Muscle of arm (tissue), 1 donor: ENCODE measurements at regions not wholly inside any gene's neighbourhood (a gene's known extent, or its start where the extent isn't known, plus 50 kb on each side); places are given as distances from the start of the nearest gene placed in this dataset.
"Not testable (repeated sequence)": the region's sequence is repeated elsewhere in the genome, so short reads cannot be mapped to it uniquely, and the experiment has no call there.

ENCODE experiments used
- DNase-seq: peaks from one replicate; pipeline ENCODE4 v3.0.0-alpha.2; 2013

DNA sequence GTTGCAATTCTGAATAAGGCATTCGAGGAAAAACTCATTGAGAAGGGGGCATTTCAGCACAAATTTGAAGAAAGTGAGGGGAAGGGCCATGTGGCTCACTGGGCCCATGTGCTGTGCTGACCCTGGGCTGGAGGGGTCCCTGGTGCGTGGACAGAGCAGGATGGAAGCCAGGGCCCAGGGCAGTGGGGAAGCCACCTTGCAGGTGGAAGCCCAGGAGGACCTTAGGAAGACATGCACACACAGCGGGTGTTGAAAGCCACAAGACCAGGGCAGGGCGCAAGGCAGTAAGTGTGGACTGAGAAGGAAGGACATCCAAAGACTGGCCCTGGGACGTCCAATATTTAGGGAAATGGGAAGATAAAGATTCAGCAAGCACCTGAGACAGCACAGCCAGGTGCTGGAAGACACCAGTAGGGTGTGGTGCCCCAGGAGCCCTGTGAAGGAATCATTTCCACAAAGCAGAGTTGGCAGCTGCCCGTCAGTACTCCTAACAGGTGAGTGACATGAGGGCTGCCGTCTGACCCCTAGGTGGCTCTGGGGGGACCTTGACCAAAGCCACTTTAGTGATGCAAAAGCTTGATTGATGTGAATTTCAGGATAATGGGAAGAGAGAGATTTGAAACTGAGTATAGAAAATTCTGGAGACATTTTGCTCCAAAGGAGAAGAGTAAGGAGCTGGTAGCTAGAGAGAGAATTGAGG, 254.4 kb upstream of the EXOC2 start:
- DNase-seq, result no peak

DNA sequence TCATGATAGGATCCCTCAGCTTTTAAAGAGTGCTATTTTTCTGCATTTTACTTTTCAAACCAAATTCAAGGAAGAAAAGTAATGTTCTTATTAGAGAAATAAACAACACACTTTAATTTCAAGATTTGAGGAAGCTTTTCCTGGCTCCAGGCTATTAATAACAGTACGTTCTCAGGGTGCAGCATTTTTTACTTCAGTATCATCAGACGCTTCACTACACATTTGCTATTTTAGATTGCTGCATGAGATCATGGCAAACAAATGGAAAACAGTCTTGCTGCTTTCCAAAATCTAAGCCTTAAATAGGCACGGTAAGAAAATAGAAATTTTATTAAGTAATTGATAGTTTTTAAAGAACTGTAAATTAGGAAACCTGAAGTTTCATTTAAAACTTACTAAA, 253.6 kb upstream of the EXOC2 start:
- DNase-seq, result no peak

DNA sequence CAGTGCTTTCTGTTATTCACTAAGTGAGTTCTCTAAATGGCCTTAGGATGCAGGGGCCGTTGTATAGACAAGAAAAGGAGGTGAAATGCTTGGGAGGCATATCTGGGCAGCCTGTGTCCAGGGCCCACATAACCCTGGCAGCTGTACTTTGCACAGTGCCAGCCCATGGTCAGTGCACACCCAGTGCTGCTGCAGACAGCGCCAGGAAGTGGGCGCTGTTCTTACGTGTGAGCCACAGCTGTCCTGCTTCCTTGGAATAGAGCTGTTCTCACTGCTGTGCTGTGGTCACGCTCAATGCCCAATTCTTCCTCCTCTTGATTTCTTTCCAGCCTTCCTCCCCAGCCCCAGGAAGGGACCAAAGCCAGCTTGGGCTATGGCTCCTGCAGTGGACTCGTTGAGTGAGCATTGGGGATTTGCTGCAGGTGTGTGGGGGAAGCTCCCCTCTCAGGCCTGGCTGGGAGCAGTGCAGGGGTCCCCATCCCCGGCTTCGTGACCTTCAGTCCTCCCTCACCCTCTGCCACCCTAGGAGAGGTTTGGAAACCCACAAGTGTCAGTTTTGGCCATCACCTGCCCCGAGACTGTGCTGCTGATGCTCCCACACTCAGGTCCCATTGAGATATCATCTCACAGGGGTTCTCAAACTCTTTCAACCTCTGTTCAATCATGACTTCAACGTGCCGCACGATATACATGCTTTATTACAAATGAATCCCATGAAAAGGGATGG, 246.8 kb upstream of the EXOC2 start:
- DNase-seq, result no peak

DNA sequence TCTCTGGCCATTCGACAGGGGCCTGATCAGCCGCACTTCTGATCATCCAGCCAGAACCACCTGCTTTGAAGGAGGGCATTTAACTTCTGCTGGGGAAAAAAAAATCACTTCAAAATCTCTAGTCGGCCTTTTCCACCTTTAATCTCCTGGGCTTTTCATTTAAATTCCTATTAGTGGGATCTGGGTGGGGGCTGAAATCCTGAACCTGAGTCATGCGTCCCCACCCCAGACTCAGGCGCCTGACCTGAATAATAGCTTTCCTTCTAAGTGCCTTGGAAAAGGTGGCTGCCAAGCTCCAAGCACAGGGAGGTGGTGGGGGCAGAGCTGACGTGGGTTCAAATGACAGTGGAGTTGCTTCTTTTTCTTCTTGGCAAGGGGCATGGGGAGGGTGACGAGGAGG, 246.0 kb upstream of the EXOC2 start:
- DNase-seq, result no peak

DNA sequence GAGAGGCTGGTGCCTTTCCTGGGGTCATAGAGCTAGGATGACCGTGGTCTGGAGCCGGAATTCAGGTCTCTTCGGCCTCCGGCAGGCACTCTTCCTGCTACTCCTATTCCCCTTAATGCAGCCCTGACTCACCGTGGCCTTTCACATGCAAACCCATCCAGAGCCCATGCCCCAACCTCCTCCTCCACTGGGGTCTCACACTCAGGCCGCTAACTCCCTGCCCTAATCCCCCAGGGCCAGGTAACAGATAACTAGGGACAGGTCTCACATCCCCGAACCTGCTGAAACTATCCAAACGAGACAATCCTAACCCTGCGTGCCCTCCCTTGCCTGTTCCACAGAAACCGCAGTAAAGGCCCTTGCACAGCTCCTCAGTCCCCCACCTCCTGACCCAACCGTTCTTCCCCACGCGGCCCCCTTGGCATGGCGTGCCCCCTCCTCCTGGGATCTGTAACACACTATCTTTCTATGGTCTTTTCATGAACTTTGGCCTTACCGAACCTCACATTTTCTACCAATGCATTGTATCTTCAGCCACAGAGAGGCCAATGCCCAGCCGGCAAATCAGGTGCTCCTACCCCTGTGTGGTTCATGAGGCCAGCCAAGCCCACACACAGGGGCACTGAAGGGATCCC, 245.4 kb upstream of the EXOC2 start:
- DNase-seq, result no peak

DNA sequence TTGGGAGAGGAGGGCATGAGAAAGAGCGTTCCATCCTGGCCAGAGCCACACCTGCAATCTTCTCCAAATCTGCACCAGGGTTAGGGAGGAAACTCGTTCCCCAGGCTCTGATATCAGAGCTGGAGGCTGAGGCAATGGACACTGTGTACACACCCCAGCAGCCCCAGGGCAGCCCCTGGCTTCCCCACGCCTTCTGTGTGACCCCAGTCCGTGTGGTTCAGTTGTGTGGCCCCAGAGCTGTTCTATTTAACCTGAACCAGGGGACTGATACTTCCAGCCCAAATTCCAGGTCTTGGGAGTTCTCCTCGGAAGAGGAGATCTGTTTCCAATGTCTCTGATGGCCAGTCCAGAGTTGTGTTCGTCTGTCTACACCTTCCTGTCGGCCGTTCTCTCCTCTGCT, 242.6 kb upstream of the EXOC2 start:
- DNase-seq, result no peak

DNA sequence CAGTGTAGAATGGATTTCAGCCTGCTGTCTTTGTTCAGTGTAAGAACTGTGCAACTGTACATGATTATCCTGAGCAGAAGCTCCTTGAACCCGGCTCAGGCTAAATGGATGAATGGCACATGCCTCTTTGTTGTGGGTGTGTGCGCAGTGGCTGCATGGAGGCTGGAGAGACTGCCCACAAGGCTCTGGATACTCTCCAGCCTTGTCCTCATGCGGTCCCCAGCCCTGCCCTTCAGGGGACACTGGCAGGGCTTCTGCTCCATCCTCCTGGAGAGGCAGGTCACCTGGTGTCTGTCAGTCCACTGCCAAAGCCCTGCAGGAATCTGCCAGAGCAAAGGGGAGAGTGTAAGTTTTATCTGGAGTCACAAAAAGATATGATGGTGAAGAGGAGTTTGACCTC, 241.7 kb upstream of the EXOC2 start:
- DNase-seq, result no peak

DNA sequence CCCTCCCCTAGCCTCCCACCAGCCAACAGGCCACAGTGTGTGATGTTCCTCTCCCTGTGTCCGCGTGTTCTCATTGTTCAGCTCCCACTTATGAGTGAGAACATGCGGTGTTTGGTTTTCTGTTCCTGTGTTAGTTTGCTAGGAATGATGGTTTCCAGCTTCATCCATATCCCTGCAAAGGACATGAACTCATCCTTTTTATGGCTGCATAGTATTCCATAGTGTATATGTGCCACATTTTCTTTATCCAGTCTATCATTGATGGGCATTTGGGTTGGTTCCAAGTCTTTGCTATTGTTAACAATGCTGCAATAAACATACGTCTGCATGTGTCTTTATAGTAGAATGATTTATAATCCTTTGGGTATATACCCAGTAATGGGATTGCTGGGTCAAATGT, 239.0 kb upstream of the EXOC2 start:
- not testable (repeated sequence) for DNase-seq

DNA sequence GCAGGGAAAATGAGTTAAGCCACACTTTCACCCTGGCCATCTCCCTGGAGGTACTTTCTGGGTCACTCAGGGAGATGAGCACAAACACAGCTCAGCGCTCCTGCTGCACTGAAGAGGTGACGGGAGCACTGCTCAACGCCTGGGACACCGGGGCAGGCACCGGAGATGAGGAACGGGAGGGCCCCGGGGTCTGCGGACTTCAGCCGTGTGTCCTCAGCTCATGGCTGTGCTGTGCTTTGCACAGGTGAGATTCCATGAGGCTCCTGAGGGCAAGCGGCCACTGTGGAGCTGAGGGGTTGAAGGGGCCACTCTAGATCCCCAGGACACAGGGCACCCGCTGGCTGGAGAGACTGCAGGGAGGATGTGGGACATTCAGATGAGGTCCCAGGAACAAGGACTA, 234.2 kb upstream of the EXOC2 start:
- no peak for DNase-seq

DNA sequence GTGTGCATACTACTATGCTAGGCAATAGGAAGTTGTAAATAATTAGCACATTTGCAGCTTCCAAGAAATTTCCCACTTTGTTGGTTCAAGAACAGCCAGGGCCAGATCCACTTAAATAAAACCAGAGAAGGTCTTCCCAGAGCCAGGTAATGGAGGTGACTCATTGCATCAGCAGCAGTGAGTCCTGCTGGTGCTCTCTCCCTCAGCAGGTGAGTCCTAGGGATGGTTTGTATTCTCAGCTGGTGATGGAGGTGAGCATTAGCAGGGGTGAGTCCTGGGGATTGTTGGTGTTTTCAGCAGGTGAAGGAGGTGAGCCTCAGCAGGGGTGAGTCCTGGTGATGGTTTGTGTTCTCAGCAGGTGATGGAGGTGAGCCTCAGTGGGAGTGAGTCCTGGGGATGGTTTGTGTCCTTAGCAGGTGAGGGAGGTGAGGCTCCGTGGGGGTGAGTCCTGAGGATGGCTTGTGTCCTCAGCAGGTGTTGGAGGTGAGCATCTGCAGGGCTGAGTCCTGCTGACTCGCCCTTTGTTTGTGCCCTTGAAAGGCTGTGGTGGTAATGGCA, 232.8 kb upstream of the EXOC2 start:
- no peak for DNase-seq

DNA sequence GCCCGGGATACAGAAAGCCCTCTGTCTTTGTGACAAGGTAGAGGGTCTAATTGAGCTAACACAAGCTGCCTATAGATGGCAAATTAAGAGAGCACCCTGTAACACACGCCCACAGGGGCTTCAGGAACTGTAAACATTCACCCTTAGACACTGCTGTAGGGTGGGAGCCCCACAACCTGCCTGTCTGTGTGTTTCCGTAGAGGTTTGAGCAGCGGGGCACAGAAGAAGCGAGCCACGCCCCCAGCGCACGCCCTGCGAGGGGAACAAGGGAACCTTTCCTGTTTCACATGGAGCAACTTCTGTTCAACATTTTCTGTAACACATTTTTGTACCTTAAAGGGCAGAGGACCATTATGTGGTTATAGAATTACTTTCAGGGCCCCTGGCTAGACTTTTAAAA, 231.7 kb upstream of the EXOC2 start:
- DNase-seq, result no peak

DNA sequence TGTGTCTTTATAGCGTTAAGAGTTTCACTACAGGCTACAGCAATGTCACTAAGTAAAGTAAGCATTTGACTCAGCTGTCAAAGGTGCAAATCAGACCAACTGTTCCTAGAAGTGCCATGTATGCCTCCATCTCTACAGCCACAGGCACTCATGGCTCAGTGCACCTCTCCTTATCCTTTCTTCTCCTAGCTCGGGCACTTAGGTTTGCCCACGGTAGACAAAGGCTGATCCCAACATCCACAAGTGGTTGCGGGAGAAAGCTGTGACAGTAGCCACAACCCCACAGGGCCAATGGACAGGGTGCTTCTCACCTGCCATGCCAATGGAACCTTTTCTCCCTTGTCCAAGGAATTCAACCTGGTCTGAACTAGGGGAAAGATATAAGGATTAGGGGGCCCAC, 228.5 kb upstream of the EXOC2 start:
- no peak for DNase-seq

DNA sequence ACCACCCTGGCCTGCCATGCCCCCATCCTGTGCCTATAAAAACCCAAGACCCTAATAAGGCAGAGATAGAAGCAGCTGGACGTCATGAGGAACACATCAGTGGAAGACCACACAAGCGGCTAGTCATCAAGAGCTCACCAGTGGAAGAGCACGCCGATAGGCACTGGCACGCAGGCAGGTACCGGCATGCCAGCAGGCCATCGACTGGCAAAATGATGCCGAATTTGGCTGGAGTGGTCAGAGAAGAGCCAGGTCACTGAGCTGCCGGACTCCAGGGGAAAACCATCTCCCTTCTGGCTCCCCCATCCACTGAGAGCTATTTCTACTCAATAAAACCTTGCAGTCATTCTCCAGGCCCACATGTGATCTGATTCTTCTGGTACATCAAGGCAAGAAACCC, 227.6 kb upstream of the EXOC2 start:
- no peak for DNase-seq

DNA sequence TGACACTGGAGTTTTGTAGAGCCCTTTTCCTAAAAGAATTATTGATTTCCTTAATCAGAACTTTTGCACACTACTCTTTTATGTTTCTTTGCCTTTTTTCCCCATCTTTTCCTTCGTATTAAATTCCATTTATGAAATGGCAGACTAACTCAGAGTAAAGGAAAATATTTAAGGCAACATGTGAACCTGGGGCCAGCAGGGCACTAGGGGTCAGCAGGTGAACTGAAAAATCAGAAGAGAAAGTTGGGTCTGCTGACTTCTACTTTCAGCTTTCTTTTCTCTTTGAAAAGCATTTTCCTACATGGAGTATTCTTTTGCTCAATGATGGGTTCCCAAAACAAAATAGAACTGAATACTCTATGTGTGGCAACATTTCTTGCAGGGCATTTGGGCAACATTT, 226.6 kb upstream of the EXOC2 start:
- DNase-seq, result no peak

DNA sequence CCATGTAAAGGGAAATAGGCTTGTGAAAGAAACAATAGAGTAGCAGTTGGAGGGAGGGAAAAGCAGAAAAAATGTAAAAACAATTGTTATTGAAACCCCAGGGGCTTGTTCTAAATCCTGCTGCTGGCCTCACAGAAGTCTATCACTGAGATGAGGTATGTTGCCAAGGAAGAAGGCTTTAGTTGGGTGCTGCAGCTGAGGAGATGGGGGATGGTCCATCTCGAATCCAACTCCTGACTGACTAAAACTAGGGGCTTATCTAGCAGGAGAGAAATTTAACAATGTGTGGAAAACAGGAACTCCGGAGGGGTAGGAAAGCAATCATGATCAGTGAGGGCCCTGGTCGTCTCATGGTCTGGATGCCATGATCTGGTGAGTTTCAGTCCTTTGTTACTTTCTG, 225.0 kb upstream of the EXOC2 start:
- no peak for DNase-seq

DNA sequence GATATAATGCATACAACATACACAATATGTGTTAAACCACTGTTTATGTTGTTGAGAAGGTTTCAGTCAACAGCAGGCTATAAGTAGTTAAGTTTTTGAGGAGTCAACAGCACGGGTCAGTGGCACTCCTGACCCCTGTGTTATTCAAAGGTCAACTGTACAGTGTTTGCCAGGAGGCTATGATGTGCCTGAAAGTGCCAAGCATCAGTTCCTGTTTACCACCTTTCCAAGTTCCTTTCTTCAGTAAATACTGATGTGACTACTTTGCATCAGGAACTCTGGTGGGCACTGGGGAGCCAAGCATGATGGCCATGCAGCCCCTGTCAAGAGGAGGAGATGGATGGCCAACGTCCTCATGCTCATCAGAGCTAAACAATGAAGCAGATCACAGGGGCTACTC, 224.4 kb upstream of the EXOC2 start:
- DNase-seq, result no peak

DNA sequence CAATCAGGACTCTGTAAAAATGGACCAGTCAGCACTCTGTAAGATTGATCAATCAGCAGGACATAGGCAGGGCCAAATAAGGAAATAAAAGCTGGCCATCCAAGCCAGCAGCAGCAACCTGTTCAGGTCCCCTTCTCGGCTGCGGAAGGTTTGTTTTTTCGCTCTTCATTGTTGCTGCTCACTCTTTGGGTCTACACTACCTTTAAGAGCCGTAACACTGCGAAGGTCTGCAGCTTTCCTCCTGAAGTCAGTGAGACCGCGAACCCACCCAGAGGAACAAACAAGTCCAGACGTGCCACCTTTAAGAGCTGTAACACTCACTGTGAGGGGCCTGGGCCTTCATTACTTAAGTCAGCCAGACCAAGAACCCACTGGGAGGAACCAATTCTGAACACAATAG, 223.2 kb upstream of the EXOC2 start:
- DNase-seq, result no peak

DNA sequence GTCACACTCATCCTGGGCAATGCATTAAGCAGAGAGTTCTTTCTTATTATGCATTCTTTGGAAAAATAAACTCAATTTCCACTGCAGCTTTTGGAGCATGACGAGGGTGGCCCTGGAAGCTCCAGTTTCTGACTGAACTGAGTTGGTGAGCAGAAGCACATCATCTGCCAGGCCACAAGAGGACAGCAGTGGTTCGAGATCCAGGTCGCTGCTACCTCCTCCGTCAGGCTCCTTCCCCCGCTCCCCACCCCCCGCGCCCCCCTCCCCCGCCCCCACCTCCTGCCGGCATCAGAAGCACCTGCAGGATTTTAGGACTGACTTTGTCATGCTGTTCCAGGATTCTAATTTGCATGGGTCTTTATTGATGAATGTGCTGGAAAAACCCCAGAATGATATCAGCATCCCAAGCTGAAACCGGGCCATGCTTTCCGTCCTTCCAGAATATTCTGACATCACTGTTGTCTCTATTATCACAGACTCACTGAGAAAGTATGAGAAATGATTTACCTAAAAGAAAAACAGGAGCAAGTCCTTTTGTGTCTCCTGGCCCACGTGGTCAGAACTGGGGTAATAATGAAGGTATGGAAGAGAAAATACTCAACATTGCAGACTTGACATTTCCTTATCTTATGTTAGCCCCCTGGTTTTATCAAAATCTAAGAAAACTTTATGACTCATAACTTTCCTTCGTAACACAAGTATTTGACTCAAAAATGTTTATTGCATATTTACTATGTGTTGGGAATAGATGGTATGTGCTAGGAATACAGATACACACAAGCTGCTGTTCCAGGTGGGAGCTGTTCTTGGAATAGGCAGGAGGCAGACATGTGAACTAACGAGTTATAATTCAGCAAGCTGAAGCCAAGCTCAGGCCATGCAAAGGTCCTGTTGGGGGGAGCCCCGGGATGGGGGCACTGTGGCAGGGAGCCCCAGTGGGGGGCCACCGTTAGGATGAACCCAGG, 220.2 kb upstream of the EXOC2 start:
- DNase-seq, result peak; percentile 57

DNA sequence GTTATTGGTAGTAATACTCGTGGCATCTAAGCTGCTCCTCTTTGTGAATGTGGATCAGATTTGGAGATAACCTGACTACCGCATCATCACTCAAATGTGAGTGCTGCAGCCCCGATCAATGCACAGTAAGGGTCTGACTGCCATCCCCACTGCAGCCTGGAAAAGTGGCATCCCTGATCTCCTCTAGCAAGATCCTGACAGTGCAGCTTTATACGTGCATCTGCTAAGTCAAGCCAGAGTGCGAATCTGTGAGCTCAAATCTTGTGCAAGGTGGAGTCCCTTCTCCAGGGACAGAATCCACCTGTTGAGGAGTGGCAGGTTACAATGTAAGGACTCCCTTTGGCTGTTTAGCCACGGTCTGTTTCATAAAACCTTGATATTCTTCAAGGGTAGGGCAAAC, 215.0 kb upstream of the EXOC2 start:
- DNase-seq, result no peak

DNA sequence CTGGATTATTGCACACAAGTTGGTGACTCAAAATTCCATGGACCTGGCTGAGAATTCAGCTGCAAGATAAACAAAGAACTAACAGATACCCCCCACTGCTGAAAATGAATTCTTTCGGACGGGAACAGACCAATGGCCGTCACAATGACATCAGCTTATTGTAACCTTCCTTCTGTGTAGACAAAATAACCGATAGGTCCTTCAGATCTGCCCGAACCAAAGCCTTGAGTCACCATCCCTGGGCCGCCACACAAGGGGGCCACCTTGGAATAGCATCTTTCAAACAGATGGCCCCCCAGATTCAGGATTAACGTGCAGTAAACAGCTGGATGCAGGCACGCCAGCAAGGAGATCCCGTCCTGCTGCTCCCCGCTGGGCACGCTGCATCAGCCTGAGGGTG, 214.0 kb upstream of the EXOC2 start:
- no peak for DNase-seq

DNA sequence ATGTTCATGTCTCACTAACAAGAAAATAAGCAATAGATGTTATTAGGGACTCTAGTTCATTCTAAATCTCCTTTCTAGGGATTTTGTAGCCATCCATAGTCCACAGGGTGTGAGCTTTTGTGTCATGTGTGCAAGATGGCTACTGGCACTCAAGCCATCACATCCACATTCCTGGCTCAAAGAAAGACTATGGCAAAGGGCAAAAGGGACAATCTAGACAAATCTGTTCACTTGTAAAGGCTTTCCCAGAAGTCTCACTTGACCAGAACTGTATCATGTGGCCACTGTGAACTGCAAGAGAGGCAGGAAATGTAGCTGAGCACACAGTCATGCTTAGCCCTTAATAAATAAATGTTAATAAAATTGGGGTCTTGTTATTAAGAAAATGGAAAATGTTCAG, 212.6 kb upstream of the EXOC2 start:
- no peak for DNase-seq

DNA sequence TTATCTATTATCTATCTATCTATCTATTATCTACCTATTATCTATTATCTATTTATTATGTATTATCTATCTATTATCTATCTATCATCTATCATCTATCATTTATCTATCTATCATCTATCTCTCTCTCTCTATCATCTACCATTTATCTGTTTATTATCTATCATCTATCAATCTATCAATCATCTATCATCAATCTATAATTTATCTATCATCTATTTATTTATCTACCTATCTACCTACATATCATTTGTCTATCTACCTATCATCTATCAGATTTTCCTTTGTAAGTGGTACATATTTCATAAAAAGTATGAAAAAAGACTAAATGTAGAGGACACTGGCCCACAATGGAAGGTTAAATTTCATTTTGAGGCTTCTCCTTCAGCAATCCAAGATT, 212.1 kb upstream of the EXOC2 start:
- no peak for DNase-seq
